ENCODE measurements at regions not wholly inside any gene's neighbourhood (a gene's known extent, or its start where the extent isn't known, plus 50 kb on each side); places are given as distances from the start of the nearest gene placed in this dataset.
"Not testable (repeated sequence)": the region's sequence is repeated elsewhere in the genome, so short reads cannot be mapped to it uniquely, and the experiment has no call there.

GRCh38 chr12:28776913-28777422 is 372.1 kb upstream of the FAR2 start:
- no peak for DNase-seq

- no peak for DNase-seq
Observed at GRCh38 chr12:28777603-28778365, 371.3 kb upstream of the FAR2 start.

GRCh38 chr12:28780096-28780495 is 369.0 kb upstream of the FAR2 start:
- DNase-seq: no peak

GRCh38 chr12:28780960-28781359 is 368.1 kb upstream of the FAR2 start:
- DNase-seq: no peak

GRCh38 chr12:28781671-28782652 is 367.1 kb upstream of the FAR2 start:
- DNase-seq: no peak

GRCh38 chr12:28782812-28783211 is 366.3 kb upstream of the FAR2 start:
- DNase-seq: no peak

GRCh38 chr12:28787151-28787550 is 361.9 kb upstream of the FAR2 start:
- DNase-seq: no peak

GRCh38 chr12:28788256-28788655 is 360.8 kb upstream of the FAR2 start:
- not testable (repeated sequence) for DNase-seq

GRCh38 chr12:28793581-28794151 is 355.4 kb upstream of the FAR2 start:
- no peak for DNase-seq

GRCh38 chr12:28794211-28794610 is 354.9 kb upstream of the FAR2 start:
- no peak for DNase-seq

- no peak for DNase-seq
Observed at GRCh38 chr12:28794786-28795185, 354.3 kb upstream of the FAR2 start.

- no peak for DNase-seq
Observed at GRCh38 chr12:28795311-28795710, 353.8 kb upstream of the FAR2 start.

GRCh38 chr12:28799348-28799747 is 349.7 kb upstream of the FAR2 start:
- DNase-seq: no peak

GRCh38 chr12:28800129-28800528 is 348.9 kb upstream of the FAR2 start:
- no peak for DNase-seq

- DNase-seq: no peak
Observed at GRCh38 chr12:28802706-28803438, 346.2 kb upstream of the FAR2 start.

GRCh38 chr12:28807535-28807934 is 341.5 kb upstream of the FAR2 start:
- no peak for DNase-seq

- no peak for DNase-seq
Observed at GRCh38 chr12:28811457-28811856, 337.6 kb upstream of the FAR2 start.

GRCh38 chr12:28814246-28814645 is 334.8 kb upstream of the FAR2 start:
- DNase-seq: no peak

GRCh38 chr12:28817524-28817923 is 331.6 kb upstream of the FAR2 start:
- no peak for DNase-seq

- no peak for DNase-seq
Observed at GRCh38 chr12:28824193-28824846, 324.8 kb upstream of the FAR2 start.

GRCh38 chr12:28824849-28825248 is 324.2 kb upstream of the FAR2 start:
- no peak for DNase-seq

GRCh38 chr12:28826766-28827165 is 322.3 kb upstream of the FAR2 start:
- no peak for DNase-seq
